NCI-H526 (cell line): ENCODE measurements at regions not wholly inside any gene's neighbourhood (a gene's known extent, or its start where the extent isn't known, plus 50 kb on each side); places are given as distances from the start of the nearest gene placed in this dataset.

Experiments used
- DNase-seq, 2 experiments: peaks; one replicate each; lab custom pipeline; 2025; lab: John Stamatoyannopoulos, UW

DNA sequence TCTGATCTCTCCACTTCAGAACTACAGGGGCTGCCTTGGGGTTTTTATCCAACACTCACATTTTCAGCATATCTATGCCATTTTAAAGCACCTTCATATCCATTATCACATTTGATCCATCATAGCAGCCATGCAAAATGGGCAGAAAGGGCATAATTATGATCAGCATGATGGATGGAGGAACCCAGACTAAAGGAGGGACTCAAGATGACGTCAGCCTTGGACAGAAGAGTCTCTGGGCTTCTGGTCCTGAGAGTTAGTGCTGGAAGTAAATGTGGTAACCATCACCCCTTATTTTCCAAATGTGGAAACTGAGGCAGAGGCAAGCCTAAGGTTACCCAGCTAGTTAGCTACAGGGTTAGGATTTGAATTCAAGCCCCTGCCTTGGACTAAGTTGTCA lies 273.1 kb downstream of the DRD1 start:
- DNase-seq = no peak

DNA sequence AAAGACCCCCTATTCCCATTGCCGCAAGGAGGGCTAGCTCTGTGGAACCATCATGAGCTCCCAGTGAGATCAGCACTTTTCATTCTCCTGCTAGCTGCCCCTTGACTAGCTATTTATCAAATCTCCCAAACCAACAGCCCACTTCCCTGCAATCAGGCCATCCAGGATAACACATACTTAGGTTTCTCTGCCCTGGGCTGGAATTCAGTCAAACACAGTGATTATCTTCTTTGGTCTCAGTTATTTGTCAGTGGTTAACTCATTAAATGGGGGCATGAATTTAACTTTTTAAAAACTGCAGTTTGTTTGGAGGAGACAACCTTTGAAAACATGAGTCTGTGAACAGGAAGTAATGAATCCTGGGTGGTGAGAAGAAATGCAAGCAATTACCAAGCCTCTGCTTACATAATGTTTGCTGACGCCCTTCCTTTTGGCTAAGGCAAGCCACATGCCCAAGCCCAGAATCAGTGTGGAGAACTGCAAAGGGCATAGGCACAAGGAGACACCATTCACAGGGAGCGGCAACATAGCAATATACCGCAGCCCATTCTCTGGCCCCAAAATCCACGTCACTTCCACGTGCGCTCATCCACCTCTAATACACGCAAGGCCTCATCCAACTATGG lies 275.0 kb downstream of the DRD1 start:
- no peak for DNase-seq

DNA sequence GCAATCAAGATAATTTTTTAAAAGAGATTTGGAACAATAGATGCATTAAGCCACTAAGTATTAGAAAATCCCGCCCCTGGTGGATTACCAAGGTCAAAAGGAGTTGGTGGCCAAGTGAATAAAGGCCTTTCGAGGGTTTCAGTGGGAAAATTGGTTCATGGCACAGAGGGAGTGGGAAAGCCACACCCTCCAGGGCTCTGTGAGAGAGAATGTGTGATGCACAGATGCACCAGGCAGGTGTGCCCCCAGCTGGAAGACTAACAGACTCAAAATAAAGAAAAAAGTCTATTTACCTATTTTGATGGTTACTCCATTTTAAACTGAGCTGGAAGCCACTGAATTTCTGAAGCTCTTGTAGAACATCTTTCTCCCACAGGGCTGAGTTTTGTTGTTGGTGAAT lies 278.0 kb downstream of the DRD1 start:
- DNase-seq = no peak

DNA sequence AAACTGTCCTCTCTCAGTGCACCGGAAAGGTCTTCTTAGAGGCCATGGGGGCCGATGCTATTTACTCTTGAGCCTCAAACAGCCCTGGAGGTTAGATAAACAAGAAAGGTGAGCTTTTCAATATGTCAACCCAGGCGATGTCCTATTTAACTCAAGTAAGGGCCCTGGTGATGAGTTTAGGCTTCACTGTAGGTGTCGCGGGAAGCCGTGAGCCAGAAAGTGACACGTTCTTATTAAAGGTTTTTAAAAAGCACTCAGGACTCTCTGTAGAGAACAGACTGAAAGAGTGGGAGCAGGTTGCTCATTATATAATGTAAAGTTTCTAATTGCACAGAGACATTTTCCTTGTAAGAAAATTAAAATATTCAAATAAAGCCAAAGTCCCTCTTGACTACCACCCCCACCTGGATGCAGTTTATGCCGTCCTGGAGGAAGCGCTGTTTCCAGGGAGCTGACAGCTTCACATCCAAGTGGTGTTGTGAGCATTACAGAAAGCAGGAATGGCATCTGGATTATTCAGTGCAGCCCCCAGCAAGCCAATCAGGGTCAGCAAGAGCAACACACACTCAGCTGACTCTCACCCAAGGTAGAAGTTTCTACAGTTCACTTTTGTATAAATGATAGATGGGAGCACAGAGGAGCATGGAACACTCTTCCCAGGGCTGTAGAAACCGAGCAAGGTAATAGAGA lies 280.3 kb downstream of the DRD1 start:
- no peak for DNase-seq

DNA sequence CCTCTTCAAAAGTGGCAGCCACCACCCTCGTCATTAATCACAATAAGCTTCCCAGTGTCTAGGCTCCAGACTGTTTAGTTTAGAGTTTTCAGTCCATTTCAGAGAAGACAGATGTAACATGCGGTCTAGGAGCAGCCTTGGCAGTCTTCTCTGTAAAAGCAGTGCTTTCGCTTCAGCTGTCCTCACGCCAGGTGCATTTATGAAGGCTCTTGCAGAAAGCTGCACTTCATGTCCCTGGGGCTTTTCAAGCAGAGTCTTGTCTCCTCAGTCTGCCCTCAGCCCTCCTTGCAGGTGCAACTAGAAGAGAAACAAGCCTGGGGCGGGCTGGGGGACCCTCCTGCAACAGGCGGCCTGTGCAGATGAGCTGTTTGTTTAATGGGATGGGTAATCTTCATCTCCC lies 281.9 kb downstream of the DRD1 start:
- no peak for DNase-seq

DNA sequence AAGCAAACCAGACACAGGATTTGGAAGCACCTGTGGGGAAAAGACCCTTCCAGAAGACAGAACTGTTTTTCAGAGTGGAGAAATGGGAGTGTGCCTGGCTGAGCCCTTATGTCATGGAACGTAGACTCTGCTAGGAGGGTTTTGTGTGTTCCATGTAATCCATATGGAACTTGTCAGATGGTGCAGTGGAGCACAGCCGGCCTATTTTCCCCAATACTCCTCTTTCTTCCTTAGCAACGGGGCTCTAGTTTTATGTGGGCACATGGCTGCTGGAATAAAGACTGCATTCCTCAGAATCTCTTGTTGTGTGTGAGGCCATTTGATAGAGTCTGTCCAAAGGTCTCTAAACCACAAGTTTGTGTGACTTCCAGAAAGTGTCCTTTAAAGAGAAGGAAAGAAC lies 284.0 kb downstream of the DRD1 start:
- DNase-seq = no peak

DNA sequence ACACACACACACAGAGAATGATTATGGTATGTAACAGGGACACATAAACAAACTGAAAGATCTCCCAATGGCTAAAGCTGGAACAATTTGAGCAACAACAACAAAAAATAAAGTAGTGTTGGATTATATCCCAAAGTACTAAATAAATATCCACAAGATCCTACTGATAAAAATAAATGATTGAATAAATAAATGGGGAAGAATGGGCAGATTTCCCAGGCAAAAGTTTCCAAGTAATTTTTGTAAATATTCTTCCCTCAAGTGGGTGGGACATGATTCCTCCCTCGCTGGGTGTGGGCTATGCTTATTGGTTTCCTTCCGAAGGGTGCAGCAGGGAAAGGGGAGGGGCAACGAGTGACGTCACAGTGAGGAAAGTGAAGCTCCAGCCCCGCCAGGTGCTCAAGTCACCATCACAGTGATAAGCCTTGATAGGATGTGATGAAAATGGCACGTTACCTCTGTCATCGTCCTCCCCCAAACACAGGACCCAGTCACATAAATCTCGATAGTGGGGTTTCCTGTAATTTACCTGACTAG lies 295.3 kb downstream of the DRD1 start:
- DNase-seq = no peak

DNA sequence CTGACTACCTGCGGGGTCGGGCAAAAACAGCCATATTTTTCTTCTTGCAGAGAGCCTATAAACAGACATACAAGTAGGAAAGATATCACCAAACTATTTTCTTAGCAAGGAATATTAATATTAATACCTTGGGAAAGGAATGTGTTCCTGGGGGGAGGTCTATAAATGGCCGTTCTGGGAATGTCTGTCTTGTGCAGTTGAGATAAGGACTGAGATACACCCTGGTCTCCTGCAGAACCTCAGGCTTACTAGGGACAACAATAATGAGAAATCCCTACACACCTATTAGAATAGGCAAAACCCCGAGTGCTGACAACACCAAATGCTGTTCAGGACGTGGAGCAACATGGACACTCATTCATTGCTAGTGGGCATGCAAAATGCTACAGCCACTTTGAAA lies 297.2 kb downstream of the DRD1 start:
- DNase-seq = no peak

DNA sequence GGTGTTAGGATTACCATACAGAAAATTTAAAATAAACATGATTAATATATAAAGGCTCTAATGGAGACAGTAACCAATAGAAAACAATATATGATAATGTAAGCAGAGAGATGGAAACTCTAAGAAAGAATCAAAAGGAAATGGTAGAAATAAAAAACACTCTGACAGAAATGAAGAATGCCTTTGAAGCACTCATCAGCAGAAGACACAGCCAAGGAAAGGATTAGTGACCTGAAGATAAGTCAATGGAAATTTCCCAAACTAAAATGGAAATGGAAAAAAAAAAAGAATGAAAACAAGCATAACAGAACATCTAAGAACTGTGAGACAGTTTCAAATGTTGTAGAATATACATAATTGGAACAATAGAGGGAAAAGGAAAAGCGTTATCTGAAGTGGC lies 302.6 kb downstream of the DRD1 start:
- DNase-seq = no peak

DNA sequence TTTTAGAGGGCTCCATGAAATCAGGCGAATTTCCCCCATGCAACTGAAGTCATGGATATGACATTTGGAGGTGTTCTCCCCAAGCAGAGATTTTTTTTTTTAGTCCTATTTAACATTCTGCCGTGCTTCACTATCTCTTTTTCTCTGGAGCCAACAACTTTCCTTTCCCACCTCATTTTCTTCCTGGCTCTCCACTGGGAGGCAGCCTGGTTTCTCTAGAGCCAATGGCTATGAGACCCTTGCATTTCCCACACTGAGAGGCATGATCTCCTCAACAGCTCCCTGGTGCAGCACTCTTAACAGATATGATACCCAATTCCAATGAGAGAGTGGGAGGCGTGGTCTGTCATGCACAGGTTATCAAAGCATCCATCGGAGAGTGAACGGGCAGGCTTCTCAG lies 310.8 kb downstream of the DRD1 start:
- DNase-seq = no peak

DNA sequence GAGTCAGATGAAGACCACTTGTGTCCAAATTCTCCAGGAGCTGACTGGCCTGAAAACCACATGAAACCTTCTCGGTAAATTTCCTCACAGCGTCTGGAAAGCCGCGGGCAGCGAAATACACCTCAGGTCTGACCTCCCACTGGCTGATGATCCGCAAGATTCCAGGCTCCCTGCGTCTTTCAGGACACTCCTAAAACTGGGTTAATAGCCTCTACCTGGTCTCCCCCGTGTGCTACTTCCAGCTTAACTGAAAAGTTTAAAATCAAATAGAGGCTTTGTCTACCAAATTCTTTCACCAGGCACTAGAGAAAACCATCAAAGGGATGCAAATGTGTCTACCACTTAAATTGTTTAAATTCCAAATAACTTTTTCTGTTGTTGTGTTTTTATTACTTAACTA lies 312.6 kb downstream of the DRD1 start:
- no peak for DNase-seq

DNA sequence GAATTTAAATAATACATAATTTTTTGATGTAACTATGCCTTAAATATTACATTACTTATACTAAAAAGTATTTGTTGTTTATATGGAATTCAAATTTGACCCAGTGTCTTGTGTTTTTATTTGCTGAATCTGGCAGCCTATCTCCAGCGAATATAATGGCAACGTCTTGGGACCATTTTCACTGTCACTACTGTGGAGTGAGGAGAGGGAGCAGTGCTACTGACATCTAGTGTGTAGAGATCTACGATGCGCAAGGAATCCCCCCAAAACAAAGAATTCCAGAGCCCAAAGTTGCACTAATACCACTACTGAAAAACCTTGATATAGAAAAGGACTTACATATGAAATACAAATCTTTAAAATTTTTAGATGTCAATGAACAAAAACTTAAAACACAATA lies 314.4 kb downstream of the DRD1 start:
- DNase-seq = no peak

DNA sequence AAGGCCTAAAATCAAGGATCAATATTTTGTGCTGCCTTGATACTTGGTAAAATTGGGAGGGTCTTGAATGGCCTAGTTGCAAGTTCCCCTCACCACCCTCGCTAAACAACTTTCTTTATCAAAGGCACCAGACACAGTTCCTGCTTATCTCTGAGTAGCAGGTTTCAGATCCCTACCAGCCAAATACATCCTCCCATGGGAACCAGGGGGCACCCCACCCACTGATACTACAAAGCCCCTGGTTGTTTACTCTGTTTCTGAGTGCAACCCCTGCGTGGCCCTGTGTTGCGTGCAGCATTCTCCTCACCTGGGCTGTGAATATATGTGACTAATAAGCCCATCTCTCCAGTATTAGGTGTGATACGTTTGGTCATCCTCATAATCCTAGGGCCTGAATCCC lies 314.9 kb downstream of the DRD1 start:
- DNase-seq = no peak

DNA sequence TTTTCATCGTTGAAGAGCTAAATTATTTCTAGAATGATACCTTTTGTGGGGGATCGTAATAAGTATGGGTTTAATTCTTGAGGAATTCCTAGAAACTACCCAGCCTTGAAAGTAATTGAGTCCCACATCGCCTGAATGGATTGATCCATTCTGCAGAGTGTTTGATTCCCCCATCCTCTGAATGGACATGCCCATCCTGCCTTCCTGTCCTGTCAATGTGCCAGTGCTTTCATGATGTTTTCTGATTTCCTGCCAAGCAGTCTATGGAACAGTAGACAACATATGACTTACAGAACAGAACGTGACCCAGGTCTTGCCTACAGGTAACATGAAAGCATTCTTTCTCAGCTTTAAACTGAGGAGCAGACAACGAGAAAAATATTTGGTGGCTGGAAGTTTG lies 319.2 kb downstream of the DRD1 start:
- DNase-seq = no peak

DNA sequence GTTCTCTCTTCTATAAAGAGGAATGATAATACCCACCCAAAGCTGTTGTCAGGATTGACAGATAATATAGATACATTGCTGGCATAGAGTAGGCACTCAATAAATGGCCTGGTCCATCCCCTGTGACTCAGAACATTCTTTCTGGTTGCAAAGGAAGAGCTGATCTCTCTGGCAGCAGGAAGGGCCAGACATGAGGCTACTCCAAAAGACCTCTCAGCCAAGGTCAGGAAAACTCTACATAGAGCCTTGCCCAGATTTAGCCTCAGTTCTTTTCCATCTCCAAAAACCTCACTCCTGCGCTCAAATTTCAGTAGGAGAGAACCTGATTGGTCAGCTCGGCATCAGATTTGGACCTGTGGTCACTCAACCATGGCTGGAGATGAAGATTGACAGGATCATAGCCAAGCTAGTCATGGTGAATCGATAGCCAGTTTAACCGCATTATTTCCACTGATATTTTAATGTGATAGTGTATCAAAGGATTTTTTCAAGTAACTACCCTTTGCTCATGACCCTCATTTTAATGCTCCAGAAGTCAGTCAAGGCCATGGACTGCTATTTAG lies 319.6 kb downstream of the DRD1 start:
- DNase-seq = no peak

DNA sequence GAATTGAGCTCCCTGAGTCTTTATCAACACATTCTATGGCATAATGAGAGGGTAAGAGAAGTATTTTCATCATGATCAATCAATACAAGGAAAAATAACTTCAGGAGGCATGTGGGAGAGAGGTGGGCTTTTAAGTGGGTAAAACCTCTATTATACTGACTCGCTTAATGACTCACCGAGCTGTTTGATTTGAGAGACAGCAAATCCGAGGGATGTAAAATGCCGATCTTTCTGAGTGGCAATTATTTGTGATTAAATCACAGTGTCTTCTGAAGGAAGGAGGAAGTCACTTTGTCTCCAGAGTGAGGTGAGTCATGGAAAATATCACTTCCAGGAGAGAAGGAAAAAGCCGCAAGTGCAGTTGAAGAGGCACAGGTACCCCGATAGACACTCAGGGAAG lies 320.4 kb downstream of the DRD1 start:
- no peak for DNase-seq

DNA sequence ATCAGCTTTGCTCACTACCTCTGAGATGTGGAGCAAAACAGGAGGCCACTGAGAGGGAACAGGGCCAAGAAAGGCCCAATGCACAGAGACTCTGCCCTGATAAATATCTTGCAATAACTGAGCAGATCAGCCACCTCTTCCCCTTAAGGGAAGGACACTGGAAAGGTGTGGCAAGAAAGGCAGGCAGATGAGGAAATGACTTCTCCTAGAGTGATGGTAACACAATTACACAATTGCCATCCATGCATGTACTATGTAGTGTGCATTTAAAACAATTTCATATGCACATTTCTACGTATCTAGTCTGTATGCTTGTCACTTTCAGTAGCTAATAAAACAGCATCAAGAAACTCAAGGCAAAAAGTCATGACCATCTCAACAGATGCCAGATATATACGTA lies 322.5 kb downstream of the DRD1 start:
- no peak for DNase-seq

DNA sequence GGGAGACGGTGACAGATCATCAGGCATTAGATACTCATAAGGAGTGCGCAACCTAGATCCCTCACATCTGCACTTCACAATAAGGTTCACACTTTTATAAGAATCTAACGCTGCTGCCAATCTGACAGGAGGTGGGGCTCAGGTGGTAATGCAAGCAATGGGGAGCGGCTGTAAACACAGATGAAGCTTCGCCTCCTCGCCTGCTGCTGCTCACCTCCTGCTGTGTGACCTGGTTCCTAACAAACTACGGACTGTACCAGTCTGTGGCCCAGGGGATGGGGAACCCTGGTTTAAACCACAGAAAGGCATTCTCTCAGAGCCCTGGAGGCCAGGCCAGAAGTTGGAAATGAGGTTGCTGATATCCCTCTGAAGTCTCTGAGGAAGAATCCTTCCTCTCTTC lies 323.6 kb downstream of the DRD1 start:
- no peak for DNase-seq

DNA sequence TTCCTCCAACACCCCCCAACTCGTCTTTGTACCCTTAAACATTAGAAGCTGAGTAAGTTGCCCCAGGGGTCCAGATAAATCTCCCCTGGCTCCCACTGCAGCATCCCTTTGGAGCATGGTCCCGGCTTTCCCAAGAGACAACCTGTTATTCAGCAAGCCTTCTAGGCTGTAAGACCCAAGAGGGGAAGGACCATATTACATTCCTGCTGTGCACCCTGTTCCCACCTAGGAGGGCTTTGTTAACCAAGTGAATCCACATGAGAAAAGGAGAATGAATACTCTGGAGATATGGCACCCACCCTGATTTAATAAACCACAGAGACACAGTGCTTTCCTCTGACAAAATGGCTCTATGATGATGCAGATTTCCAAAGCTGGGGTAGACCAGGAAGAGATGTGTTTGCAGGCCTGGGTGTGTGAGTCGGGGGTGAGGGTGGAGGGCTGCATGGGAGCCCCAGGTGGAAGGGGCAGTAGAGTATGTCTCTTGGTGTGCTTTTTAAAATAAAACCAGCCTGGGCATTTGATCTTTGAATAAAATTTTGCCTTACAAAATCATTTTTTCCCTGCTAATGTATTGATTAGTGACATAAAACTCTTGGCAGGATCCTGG lies 325.2 kb downstream of the DRD1 start:
- no peak for DNase-seq

DNA sequence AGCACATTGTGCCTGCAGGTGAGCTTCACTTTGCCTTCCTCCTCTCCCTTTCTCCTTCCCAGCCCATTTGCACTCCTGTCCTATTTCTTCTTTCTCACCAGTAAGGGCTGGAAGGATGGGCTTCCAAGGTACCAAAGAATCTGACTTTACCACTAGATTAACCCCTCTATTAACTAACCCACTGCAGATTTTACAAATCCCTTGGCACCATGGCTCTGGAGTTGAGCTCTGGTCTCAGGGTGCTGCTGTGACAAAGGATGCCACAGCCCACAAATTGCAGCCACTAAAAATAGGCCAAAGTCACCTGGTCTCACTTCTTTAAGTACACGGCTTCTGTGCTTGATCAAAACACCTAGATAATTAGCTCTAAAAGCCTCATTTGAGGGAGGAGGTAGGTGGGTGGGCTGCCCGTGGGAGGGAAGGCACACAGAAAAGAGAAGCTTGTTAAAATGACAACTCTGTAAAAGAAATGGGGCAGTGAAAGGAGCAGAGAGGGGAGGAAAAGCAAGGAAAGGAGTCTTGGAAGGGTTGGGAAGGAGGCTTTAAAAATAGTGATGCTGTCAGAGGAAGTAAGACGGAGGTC lies 327.4 kb downstream of the DRD1 start:
- no peak for DNase-seq

DNA sequence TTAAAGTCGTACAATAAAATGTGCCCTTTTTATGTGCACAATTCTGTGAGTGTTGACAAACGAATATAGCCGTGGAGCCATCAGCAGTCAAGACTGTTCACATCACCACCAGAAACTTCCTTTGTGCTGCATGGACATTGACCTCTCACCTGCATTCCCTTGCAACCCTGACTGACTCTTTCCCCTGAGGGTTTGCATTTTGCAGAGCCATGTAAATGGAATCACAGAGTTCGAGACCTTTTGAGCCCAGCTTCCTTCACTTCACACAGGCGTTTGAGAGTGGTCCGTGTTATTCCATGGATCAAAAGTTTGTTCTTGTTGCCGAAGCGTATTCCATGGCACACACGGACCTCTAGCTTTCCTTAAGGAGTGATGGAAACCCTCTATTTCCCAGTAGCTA lies 328.2 kb downstream of the DRD1 start:
- no peak for DNase-seq

DNA sequence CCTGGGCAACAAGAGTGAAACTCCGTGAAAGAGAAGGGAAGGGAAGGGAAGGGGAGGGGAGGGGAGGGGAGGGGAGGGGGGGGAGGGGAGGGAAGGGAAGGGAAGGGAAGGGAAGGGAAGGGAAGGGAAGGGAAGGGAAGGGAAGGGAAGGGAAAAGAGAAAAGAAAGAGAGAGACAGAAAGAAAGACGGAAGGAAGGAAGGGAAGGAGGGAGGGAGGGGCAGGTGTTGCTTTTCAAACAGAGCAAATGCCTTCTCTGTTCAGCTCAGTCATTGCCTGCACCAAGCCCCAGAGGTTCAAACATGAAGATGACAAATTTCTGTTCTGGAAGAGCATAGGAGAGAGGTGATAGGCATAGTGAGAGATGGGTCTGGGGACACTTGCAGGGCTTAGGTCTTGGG lies 330.0 kb downstream of the DRD1 start:
- no peak for DNase-seq
